ENCODE measurements at regions not wholly inside any gene's neighbourhood (a gene's known extent, or its start where the extent isn't known, plus 50 kb on each side); places are given as distances from the start of the nearest gene placed in this dataset.

DNA sequence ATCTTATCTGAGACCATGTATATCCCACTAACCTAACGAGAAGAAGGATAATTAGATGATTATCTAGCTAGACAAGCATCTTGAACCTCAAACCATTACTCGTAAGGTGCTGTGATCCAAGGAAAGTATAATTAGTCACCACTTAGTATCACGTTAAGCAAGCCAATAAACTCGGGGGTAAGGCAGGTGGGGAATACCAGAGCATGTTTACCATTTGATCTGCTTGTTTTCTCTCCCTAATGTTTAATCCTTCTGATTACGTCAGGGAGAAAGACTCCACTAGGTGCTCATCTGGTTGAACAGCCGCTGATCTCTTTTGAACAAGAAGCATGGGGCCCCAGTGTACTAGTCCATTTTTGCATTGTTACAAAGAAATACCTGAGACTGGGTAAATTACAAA is 69.9 kb upstream of the SLC1A1 start:
- TF ChIP-seq, protein P1, sequence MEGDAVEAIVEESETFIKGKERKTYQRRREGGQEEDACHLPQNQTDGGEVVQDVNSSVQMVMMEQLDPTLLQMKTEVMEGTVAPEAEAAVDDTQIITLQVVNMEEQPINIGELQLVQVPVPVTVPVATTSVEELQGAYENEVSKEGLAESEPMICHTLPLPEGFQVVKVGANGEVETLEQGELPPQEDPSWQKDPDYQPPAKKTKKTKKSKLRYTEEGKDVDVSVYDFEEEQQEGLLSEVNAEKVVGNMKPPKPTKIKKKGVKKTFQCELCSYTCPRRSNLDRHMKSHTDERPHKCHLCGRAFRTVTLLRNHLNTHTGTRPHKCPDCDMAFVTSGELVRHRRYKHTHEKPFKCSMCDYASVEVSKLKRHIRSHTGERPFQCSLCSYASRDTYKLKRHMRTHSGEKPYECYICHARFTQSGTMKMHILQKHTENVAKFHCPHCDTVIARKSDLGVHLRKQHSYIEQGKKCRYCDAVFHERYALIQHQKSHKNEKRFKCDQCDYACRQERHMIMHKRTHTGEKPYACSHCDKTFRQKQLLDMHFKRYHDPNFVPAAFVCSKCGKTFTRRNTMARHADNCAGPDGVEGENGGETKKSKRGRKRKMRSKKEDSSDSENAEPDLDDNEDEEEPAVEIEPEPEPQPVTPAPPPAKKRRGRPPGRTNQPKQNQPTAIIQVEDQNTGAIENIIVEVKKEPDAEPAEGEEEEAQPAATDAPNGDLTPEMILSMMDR (IDR thresholded peaks at IDR 0.05): no peak
- no peak for TF ChIP-seq EZH2 (IDR thresholded peaks at IDR 0.05; ENCODE audit: borderline replicate concordance, insufficient read depth, low read depth, low read length, poor library complexity, severe bottlenecking)

Data from B cell (primary cell).